Posterior cingulate gyrus (tissue), 11 donors: ENCODE measurements at regions not wholly inside any gene's neighbourhood (a gene's known extent, or its start where the extent isn't known, plus 50 kb on each side); places are given as distances from the start of the nearest gene placed in this dataset.

Experiments
- DNase-seq, 10 donors: peaks; one replicate each; pipeline versions ENCODE4 v3.0.0 to v3.0.0-alpha.2; 2020 to 2021; ENCODE audit warnings: mixed read lengths in 3 of 10
- intact Hi-C: fragments of 100-400 bp; cut with DNase I; formaldehyde crosslinking; loops from one replicate; pipeline ENCODE4 v1.15.1; 2023

DNA sequence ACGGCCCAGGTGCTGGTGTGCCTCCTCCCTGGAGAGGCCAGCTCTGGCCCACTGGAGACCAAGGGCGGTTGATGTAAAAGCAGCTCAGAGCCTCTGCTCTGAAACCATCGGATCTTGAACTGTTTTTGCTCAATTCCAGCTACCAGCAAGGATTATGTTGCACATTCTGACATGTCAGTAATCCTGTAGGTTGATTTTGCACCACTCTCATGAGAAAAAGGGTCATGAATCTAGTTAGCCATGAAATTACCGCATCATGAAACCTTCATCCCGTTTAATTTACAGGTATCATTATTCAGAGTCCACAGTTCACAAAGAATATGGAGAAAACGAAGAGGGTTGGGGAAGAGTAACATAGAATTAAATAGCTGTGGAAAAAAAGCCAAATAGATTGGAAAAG is 120.4 kb upstream of the NSMCE3 start:
- intact Hi-C loops = no loop called here
- no peak for DNase-seq

DNA sequence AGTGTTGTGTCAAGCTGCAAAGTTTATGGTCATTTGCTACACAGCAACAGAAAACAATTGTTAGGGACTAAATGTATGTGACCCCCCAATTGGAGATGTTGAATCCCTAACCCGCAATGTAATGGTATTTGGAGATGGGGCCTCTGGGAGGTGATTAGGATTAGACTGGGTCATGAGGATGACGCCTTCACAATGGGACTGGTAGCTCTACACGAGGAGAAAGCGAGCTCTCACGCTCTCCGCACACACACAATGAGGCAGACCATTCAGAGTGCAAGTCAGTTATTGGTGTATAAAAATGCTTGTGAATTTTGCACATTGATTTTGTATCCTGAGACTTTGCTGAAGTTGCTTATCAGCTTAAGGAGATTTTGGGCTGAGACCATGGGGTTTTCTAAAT is 116.9 kb upstream of the NSMCE3 start:
- intact Hi-C loops = no loop called here

DNA sequence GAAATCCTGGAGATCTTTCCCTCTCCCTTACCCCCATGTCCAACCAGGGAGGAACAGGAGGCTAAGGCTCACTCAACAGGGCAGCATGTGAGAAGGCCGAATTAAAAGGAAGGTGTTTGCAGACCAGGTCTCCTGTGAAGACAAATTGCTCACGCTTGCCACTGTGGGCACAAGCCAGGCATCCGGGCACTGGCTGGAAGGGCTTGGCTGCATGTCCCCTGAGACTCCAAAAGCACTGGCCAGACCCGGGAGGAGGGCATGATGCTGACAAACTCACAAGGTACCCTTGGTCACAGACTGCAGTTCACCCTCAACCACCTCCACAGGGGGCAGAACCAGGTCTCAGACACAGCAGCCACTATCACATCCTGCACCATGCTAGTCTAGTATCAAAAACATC is 113.7 kb upstream of the NSMCE3 start:
- intact Hi-C loops = no loop called here
- DNase-seq = peak in 1 of 10 donors; percentile 67

More for the DNA sequence above, 116.9 kb upstream of the NSMCE3 start:
- no peak for DNase-seq

DNA sequence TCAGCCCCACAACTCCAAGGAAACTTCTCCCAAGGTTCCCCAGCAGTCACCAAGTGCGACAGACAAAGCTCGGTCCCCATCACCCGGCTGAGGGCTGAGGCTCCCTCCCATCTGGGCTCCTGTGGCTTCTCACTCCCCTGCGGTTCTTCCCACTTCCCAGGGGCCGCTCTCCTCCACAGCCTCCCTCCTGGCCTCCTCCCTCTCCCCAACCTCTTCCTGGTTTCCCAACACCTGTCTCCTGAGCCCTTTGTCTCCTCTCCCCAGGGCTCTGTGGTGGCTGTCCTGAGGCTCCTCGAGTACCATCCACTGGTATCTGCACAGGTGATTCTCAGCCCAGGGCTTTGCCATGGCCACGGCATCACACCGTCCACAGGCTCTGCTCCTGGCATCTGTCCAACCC is 113.2 kb upstream of the NSMCE3 start:
- intact Hi-C loops = no loop called here

DNA sequence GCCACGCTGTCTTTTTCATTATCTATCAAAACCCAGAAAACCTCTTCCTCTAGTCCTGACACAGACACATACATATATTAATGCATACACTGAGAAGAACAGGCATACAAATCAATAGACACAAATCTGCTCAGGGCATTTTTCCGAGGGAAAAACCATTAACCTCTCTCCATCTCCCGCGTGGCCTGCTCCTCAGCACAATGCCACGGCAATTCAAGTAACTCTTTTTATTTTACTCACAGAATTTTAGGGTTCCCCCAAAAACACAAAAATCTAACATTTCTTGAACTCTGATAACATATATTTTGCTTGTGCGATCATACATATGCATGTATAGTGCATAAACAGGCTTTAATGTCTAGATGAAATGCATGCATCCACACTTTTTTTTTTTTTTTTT is 110.8 kb upstream of the NSMCE3 start:
- peak in 1 of 10 donors; percentile 34 for DNase-seq
- intact Hi-C loops = no loop called here

More for the DNA sequence above, 113.2 kb upstream of the NSMCE3 start:
- peak in 1 of 10 donors; percentile 65 for DNase-seq

DNA sequence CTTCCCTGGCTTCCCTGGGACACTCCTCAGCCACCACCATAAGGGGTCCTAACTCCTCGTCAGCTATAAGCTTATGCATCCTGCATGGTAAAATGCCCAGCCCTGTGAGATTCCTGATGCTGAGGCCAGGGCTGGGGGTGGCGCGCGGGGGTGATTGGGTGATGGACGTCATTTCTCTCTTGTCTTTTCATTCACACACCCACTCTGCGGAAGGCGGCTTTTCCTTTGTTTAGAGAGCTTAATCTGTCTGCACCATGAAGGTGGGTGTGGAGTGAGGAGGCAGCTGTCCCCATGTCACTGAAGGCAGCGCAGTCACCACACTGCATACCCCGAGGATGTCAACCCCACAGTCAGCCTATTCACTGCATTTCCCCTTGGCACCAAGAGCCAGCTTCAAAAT is 110.0 kb upstream of the NSMCE3 start:
- intact Hi-C loops = no loop called here
- DNase-seq = peak in 1 of 10 donors; percentile 55

DNA sequence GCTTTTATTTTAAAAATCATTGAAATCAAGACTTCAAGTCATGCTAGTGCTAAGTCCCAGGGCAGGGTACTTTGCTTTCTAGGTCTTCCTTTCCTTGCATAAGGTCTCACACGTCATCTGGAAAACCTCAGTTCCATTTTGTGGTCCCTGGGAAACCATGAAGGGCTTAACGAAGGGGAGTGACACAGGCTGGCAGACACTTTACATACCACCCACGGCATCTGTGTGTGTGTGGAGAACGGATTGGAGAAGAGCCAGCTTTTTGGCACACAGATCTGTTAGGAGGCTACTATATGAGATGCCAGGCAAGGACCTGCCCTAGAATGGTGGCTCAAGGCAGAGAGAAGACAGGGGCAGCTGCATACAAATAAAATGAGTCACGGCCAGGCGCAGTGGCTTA is 107.5 kb upstream of the NSMCE3 start:
- DNase-seq = peak in 1 of 10 donors; percentile 17
- intact Hi-C loops = no loop called here

DNA sequence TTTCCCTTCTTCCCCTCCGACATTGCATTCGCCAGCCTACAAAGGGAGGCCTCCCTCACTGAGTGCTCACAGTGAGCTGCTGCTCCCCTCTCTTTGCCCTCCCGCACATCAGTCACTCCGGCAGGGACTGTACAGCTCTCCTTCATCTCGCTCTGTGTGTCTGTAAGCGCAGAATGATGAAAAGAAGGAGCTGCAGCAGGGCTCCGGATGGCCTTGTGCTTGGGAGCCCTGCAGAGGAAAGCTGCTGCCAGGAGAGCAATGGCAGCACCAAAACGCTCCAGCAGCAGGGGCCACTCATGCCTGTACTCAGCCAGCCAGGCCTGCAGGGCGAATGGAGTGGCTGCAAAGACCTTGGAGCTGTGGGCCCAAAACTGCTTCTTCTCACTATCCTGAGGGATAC is 107.0 kb upstream of the NSMCE3 start:
- DNase-seq = peak in 2 of 10 donors; percentile 39 to 77
- intact Hi-C loops = no loop called here

DNA sequence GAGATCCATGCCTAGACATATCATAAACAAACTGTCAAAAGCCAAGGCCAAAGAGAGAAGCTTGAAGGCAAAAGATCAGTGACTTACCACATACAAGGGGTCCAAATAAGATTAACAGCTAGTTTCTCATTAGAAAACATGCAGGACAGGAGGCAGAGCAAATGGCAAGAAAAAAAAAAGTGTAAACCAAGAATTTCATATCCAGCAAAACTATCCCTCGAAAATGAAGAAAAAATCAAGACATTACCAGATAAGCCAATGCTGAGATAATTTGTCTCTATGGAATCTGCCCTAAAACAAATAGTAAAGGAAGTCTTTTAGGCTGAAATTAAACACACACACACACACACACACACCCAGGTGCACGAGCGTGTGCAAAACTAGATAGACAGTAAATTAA is 99.6 kb upstream of the NSMCE3 start:
- intact Hi-C loops = no loop called here
- no peak for DNase-seq

DNA sequence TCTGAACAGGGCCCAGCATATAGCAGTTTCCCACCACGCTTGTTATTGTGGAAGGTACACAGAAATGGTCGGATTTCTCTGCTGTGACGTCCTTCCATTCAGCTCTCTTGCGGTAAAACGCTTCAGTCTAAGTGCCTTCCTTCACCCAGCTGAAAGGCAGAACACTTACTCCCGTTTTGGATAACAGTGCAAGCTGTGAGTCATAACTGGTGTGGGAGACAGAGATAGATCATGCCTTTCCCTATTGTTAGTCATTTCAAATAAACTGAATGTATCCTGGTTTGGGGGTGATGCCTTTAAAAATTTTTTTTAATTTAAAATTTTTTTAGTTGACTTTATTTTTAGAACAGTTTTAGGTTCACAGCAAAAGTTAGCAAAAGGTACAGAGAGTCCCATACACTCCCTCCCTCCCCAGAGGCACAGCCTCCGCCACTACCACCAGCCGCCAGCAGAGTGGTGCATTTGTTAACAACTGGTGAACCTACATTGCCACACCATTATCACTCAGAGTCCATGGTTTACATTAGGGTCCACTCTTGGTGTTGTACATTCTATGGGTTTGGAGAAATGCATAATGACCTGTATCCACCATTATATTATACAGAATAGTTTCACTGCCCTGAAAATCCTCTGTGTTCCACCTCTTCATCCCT is 94.9 kb upstream of the NSMCE3 start:
- DNase-seq = peak in 3 of 10 donors; percentile 34 to 87 (median 80)
- intact Hi-C loops = no loop called here

DNA sequence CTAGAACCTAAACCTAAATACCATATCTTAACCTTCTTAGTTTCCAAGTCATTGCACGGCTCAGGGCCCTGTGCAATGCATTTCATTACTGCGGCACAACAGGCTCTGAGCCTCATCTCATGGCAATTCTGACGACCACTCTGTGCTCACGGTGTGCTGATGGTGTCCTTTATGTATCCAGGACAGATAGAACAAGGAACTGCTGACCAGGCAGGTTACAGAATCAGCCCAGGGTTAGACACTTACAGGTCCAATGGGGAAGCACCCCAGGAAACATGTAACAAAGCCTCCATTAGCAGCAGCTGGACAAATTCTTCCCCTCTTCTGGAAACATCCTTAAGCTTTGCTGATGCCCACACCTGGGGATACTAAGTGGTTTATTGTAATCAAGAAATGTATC is 91.9 kb upstream of the NSMCE3 start:
- DNase-seq = no peak
- intact Hi-C loops = no loop called here

DNA sequence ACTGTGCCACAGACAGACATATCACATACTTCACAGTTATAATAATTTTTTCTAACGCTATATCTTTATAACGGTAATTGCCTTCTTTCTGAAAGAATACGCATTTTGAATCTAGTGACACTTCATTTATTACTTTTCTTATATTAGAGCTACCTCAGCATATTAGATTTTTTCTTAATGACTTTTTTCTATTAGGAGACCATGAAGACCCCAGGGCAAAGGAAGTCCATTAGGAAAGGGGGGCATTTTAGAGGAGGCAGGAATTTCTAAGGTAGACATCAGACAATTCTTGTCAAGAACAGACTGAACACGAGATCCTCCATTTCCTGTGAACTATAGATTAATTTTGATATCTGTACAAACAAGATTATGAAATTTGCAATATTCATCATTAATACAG is 90.5 kb upstream of the NSMCE3 start:
- intact Hi-C loops = no loop called here
- no peak for DNase-seq

DNA sequence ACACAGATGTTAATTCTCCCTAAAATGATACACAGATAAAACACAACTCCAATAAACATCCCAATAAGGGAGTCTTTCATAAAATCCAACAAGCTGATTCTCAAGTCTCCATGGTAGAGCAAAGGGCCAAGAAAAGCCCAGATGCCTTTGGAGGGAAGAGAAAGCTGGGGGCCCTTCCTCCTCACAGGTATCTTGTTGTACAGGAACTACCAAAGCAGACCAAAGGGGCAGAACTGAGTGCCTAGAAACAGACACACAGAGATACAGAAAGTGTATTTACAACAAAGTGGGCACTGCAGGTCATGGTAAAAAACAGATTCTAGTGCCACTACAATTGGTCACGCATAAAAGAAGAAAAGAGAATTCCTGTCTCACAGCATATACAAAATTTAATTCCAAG is 87.2 kb upstream of the NSMCE3 start:
- intact Hi-C loops = no loop called here
- DNase-seq = no peak

DNA sequence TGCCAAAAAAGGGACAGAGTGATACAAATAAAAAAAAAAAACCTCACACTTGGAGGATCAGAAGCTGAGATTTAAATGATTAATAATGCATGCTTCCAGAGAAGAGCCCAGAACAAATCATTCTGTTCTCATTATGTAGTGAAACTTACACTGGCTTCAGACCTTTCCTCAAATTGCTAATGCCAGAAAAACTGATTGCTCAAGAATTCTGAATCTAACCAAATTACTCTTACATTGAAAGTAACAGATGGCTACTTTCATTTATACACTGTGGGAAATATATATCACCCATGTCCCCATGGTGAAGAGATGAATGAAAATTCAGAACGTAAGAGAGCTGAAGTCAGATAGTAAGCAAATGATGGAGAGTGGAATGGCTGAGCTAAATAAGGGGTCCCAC is 85.9 kb upstream of the NSMCE3 start:
- DNase-seq = no peak
- intact Hi-C loops = no loop called here

DNA sequence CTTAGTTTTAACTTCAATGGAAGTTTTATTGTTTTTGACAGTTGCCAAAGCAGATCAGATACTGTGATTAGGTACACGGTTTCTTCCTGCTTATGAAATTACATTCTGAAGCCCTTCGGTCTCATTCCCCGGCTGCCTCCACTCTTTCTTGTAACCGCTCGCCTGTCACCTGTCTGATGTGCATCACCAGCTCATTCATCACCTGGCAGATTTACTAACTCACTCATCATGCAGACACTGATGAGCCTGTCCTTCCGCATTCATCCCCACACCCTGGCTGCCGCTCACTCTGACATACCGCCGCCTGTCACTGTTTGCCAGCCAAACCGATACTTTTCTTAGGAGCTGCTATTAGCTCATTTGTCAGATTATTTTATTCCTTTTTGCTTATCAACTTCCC is 82.8 kb upstream of the NSMCE3 start:
- intact Hi-C loops = no loop called here
- no peak for DNase-seq

DNA sequence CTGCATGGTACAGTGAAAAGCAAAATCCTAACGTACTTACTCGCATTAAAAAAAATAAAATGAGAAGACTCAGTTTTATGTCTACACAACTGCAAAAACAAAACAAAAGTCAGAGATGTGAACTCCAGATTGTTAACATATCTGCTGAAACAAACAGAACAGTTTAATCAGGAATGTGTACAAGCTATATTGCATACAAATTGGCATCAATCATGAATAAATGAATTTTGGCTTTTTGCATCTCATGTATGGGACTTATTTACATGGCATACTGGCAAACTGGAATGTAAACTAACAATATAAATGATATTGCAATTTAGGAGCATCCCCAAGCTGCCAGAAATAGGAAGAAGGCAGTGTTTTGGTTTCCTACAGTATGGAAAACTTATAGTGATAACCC is 79.6 kb upstream of the NSMCE3 start:
- intact Hi-C loops = no loop called here

DNA sequence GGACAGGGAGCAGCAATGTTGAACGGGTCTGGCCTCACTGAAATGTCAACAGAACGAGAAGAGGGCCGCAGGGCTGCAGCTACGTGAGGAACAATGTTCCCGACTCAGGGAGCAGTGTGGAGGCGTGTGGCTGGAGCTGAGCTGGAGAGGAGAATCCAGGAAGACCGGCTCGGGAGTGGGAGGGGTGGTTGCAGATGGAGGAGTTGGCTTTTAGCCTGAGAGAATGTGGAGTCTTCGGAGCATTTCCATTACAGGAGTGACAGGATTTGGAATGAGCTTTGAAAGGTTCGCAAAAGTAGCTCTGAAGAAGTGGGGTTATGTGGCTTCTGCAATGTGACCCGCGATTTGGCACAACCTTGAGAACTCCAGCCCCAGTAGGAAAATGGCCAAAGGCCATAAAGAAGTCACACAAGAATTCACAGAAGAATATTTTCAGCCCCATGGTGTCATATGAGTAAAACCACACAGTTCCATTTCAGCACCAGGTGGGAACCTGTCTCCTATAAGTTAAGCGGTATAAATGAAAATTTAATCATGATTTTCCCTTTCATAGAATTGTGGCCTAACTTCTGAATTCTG is 78.8 kb upstream of the NSMCE3 start:
- intact Hi-C loops = no loop called here

More for the DNA sequence above, 79.6 kb upstream of the NSMCE3 start:
- no peak for DNase-seq

DNA sequence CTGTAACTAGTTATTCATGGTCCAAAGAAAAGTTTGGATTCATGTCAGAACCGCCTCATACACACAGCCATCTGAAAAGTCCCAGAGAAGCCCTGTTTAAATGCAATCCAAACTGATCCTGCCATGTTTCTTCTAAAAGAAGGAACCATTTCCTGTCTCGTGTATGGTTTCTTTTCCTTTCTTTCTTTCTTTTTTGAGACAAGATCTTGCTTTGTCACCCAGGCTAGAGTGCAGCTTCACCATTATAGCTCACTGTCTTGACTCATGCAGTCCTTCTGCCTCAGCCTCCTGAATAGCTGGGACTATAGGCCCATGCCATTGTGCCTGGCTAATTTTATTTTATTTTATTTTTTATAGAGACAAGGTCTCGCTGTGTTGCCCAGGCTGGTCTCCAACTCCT is 77.4 kb upstream of the NSMCE3 start:
- no peak for DNase-seq
- intact Hi-C loops = no loop called here

More for the DNA sequence above, 78.8 kb upstream of the NSMCE3 start:
- DNase-seq = peak in 8 of 10 donors; percentile 54 to 95 (median 75)

DNA sequence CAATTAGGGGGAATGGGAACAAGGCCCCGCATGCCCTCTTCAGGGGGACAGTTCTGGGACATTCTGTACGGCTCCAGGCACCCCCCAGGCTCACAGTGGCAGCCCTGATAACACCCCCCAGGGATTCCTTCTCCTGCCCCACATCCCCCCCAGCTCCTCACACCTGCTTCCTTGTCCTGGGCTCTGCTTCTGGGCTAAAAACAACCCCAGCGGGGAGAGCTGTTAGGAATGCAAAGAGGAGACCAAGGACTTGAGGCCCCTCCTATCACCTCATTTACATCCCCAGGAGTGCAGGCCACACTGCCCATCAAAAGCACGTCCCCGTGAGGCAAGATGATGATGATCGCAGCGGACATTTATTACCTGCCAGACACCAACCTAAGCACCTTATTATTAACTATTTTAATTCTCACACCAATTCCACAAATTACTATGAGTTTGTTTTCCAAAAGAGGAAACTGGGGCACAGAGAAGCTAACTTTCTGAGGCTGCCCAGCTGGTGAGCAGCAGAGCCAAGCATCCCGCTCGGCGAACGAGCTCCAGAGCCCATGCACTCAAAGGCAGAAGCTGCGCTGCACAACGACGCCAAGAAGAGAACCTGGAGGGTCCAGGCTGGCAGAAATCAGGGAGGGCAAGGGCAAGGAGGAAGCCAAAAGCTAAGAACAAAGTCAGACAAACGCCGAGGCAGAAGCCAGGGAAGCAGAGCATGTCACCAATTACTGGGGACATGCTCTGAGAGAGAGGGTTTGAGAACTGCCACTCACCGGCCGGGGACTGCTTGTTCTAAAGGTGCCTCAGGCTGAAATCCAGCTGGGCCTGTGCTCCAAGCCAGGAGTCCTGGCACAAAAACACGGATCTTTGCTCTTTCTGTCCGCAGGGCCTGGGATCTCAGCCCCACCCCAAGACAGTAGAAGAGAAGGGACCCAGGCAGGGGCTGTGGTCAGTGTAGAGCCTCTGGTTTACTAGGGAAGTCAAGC is 76.2 kb upstream of the NSMCE3 start:
- intact Hi-C loops = no loop called here
- peak in 3 of 10 donors; percentile 27 to 87 (median 78) for DNase-seq

DNA sequence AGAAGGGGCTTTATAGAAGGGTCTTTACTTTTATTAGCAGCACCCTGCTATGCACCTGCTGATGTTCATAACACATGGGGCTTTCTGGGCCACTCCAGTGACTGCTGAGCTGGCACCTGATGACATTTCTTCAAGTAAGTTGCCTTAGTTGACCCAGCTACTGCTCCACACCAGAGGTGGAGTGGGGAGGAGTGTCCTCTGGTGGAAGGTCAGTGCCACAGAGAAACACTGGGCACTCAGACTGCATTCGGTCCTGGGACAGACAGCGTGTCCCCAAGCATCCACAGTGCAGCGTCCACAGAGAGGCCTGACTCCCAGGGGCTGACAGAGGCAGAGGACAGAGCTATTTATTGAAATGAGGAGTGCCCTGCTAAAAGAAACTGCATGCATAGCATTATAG is 74.9 kb upstream of the NSMCE3 start:
- DNase-seq = no peak
- intact Hi-C loops = no loop called here

DNA sequence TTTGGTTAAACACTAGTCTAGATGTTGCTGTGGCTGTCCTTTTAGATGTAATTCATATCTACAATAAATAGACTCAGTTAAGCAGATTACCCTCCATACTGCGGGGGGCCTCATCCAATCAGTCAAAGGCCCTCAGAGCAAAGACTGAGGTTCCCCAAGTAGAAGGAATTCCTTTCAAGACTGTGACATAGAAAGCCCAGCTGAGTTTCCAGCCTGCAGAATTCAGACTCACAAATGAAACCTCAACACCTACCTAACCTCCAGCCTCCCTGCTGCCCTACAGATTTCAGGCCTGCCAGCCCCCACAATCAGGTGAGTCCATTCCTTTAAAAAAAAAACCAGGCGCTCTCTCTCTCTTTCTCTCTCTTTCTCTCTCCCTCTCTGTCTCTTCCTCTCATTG is 73.6 kb upstream of the NSMCE3 start:
- no peak for DNase-seq
- intact Hi-C loops = no loop called here
